ENCODE measurements at regions not wholly inside any gene's neighbourhood (a gene's known extent, or its start where the extent isn't known, plus 50 kb on each side); places are given as distances from the start of the nearest gene placed in this dataset.

DNA sequence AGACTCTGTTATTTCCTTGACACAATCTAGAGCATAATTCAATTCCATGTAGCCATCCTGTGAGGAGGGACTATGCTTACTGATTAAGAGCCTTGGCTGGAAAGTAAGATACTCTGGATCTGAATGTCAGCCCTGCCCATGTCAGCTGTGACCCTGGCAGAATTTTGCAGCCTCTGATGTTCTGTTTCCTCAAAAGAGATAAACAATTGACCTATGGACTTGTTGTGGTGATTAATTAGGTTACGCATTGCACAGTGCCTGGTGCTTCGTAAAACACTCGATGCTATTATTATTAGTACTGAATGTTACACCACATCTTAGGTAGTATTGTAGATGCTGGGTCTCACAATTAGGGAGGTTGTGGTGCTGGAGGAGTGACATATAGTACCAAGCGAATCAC, 161.3 kb upstream of the MEIS2 start:
- no peak for DNase-seq

GRCh38 chr15:37262922-37263608, 162.7 kb upstream of the MEIS2 start:
- DNase-seq: no peak

- DNase-seq: no peak
Measured at GRCh38 chr15:37289109-37289765, 188.9 kb upstream of the MEIS2 start.

DNA sequence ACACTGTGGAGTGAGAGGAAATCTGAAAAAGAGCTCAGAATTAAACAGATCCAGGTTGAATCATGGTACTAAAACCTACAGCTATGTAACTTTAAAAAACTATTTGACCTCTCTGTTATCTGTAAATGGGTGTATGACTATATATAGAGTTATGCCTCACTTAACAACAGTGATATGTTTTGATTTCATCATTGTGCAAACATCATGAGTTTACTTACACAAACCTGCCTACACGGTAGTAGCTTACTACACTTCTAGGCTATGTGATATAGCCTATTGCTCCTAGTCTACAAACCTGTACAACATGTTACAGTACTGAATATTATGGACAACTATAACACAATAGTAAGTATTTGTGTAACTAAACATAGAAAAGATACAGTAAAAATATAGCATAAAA, 191.6 kb upstream of the MEIS2 start:
- DNase-seq: no peak

DNA sequence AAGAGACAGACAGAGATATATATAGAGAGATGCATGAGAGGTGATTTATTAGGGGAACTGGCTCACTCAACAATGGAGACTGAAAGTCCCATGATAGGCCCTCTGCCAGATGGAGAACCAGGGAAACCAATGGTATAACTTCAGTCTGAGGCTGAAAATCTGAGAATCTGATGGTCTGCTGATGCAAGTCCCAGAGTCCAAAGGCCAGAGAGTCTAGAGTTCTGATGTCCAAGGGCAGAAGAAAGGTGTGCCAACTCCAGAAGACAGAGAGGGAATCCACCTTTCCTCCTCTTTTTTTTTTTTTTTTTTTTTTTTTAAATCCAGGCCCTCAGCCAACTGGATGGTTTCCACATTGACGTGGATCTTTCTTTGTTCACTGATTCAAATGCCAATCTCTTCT, 197.9 kb upstream of the MEIS2 start:
- no peak for DNase-seq

GRCh38 chr15:37339437-37339836, 239.1 kb upstream of the MEIS2 start:
- no peak for DNase-seq

DNA sequence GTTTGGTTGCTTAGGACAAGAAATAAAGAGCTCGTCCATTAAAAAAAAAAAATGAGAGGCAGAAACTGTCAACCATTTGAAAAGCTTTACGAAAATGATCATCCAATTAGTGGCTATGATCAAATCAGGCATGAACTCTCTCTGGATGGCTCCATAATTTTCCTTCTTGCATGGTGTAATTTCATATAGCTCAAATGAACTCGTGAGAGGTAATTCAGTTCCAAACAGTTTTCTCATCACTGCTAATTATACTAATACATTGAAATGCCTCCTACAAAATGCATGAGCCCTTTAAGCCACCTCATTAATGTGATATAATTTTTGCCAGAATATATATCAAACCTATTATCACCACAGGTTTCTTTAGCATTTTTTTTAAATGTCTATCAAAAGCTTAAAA, 239.5 kb upstream of the MEIS2 start:
- no peak for DNase-seq

DNA sequence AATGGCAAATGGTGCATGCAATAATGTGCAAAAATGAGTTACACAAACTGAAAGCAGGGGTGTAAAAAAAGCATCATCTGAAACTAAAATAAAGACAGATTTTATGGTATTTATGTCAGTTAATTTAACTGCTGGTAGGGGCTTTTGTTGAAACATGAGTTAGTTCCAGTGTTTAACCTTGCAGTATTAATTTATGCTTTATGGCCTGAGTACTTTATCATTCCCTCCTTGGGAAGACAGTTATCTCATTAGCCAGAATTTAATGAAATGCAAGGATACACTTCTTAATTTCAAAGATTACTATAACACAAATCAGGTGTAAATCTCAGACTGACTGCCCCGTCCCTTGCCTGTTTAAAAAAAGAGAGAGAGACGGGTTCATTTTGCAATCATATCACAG, 240.1 kb upstream of the MEIS2 start:
- DNase-seq: no peak

- DNase-seq: no peak
Measured at GRCh38 chr15:37359101-37359892, 258.9 kb upstream of the MEIS2 start.

- DNase-seq: no peak
Measured at GRCh38 chr15:37359893-37360290, 259.5 kb upstream of the MEIS2 start.

DNA sequence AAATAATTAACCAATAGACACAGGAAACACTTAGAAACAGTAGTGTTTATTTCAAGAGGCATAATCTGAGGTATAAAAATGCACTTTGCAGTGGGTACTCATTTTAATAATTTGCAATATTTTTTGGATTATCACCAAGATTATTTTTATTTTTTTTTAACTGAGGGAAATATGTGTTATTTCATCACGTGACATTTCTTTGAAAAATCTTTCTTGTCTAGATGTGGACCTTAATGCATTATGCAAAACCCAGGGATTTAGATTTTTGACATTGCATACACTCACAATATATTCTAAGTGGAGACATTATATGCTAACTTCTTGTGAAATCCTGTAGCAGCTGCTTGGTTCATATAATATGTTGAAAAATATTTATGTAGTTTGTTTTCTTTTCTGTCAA, 260.4 kb upstream of the MEIS2 start:
- DNase-seq: no peak

GRCh38 chr15:37361621-37362020, 261.3 kb upstream of the MEIS2 start:
- DNase-seq: no peak

DNA sequence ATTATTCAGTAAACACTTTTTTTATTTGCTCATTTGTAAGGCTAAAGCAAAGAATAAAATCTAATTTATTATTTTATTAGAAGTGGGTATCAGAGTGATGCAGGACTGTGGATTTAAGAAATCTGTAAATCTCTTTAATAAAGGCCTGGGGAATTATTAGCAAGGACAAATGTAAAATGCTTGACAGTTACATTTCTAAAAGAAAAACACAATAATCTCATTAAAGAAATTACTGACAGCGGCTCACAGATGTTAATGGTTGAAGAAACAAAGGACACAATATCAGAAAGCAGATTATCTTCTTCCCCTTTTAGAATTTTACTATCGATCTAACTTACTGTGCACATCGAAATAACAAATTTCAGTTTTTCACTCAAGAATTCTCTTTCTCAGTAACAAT, 262.1 kb upstream of the MEIS2 start:
- no peak for DNase-seq

DNA sequence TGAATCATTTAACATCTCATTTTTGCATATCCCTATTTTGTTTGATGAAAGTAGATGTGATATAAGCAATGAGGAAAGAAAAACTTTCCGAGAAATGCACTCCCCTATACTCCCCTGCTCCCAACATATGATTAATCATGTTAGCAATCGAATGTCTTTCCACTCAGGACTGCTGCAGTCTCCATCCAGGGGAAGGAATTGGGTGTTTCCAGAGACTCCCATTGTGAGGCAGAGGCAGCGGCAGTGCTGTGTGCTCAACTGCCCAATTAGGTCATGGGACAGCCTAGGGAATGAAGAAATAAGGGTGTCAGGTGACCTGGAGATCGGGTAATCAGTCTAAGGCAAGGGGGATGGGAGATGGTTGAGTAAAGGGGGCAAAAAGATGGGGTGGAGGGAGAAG, 268.6 kb upstream of the MEIS2 start:
- no peak for DNase-seq

DNA sequence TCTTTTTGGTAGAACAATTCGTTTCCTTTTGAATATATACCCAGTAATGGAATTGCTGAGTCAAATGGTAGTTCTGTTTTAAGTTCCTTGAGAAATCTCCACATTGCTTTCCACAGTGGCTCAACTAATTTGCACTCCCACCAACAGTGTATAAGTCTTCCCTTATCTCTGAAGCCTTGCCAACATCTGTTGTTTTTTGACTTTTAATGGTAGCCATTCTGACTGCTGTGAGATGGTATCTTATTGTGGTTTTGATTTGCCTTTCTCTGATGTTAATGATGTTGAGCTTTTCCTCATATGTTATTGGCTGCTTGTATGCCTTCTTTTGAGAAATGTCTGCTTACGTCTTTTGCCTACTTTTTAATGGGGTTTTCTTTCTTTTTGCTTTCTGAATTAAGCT, 270.6 kb upstream of the MEIS2 start:
- peak; percentile 2 for DNase-seq

DNA sequence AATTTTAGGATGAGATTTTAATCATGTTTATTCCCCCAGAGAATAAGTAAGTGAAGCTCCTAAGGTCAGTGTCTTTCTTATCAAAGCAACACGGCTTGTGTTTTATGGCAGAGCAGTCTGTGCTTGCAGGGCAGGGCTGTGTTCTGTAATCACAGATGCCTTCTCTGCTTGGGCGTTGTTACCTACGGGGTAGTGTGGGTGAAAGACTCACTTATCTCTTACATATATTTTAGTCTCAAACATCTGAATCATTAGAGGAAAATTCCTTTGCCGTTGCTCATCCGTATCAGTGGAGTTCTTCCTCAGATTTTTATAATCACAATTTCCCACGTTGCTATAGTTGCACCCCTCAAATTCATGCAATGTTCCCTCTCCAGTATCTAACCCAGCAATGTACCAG, 271.7 kb upstream of the MEIS2 start:
- DNase-seq: no peak

GRCh38 chr15:37375519-37375918, 275.2 kb upstream of the MEIS2 start:
- DNase-seq: no peak

DNA sequence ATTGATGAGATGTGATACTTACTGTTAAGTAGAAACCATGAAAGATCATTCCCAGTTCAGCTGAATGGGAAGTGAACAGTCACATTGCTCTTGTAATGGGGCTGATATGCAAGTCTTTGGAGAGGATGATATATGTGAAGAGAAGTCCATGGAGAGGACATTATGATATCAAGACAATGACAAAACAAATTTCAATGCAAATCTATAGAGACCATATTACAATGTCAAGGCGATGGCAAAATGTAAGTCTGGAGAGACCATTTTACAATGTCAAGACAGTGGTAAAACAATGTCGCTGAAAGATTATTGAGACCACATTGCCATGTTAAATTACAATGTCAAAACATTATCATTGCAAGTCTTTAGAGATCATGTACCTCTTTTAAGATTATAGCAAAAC, 277.1 kb upstream of the MEIS2 start:
- no peak for DNase-seq

DNA sequence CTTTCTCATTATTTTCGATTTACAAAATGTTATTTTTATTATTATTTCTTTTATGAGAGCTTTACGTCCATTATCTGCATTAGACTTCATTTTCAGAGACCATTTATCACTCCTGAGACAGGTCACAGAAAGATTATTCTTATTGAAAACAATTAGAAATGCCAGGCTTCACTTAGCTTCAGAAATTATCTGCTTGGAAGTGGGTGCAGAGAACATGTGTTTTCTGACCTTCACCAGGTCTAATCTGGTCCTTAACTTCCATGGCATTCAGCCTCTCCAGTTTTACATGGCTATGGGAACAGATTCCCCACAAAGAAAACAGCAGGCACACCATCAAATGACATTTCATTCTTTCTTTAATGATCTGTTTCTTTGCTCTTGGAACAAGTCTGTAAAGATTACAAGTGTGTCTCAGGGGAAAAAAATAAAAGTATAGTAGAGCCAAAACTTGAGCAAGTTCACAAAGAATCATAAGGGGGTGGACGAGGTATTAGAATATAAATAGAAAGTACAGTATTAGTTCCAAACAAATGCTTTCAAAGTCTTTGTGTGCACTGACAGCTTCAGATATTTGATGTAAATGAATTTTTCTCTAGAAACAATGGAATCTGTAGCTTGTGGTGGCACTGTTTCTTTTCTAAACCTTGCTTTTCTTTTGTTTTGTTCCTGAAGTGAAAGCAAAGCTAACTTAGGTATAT, 294.2 kb upstream of the MEIS2 start:
- no peak for DNase-seq

DNA sequence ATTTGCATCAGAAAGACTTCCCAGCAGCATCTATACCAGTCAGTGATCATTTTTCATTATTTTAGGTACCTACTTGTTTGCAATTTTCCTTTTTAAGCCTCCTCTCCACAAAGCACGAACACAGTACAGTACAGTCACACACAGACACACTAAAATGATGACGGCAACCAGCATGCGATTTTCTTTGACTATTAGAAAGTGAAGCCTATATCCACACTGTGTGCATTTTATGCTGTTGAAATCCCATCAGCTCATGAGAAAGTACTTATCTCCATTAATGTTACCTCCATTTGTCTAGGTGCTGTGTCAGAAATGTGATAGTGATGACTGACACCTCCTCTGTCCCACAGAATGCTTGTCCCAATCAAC, 294.7 kb upstream of the MEIS2 start:
- no peak for DNase-seq

DNA sequence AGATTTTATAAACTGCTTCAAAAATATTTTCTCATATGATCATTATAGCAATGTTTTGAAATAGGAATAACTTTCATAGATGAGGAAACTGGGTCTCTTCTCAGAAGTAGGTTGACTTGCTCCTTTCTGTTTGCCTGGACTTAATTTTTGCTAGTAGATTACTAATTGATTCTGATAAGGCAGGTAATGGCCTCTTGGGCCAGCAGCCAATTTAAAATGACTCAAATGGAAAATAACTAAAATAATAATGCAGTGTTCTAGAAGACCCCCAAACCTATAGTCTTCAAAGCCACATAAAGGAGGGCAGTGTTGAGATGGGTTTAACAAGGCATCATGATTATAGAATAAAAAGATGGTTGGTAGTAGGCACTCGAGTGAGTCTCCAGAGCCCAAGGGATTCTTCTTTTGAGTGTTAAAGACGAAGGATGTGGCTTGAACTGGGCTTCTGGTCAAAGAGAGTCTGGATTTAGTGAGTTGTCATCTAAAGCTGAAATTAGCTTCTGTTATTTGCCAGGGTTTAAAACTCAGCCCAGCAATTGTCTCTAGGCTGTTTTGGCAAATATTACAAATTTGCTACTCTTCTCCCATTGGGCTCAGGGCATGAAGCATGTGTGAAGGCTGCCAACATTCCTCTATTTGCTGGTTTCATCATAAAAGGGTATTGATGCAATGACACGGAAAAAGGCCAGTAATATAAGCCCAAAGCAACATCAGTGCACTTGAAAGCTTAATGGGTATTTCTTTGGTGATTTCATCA, 297.1 kb upstream of the MEIS2 start:
- DNase-seq: no peak

DNA sequence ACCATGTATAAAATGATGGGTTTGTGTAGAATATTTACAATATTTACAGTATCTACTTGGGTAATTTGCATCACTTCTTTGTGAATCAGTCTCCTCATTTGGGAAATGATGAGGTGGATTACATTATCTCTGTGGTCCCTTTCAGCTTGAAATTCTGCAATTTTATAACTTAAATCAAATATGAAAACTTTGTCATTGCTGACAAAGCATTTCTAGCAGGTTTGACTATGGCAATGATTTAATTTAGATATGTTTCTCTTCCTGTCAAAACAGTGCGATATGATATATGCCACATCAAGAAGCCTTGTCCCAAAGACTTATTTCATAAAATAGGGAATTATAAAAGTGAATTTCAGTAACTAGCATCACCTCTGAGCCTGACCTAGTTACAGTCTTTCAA, 315.8 kb upstream of the MEIS2 start:
- no peak for DNase-seq

DNA sequence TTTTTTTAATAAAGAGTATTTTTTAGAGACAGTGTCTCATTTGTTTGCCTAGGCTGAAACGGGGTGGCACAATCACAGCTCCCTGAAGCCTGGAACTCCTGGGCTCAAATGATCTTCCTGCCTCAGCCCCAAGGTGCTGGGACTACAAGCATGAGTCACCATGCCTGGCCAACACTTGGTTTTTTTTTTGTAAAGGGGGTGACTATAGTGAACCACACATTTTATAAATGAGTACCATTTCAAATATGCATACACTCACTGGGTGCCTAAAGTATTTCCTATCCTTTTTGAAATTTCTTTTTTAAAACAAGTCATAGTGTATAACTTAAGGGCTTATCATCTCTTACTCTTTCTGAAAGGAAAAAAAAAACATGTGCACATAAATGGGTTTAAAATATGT, 325.2 kb upstream of the MEIS2 start:
- no peak for DNase-seq
